ENCODE measurements at regions not wholly inside any gene's neighbourhood (a gene's known extent, or its start where the extent isn't known, plus 50 kb on each side); places are given as distances from the start of the nearest gene placed in this dataset.

- Histone ChIP-seq H3K4me3 (no peak overlapping the region), H3K4me2 (no peak overlapping the region), H3K9me3 (no peaks in the 10 kb centered on the region), H3K4me1 (no peaks in the 10 kb centered on the region), H3K27ac (no peak overlapping the region)
- CTCF ChIA-PET = interaction anchor here (1.1 kb wide), 1 partner anchor 17 kb away, joined by 3 read pairs; no protein-coding TSS in a partner anchor
- FAIRE-seq = no peak
- WGBS (ENCODE audit: missing lambda C conversion rate) = 51% methylated on average over 9 of the region's 9 CpGs
- no peak for ATAC-seq
- TF ChIP-seq CBX2 (IDR thresholded peaks at IDR 0.05; ENCODE audit: borderline replicate concordance, low read depth) (no peak), HES2 (IDR thresholded peaks at IDR 0.05) (no peak), KDM1A (IDR thresholded peaks at IDR 0.05; ENCODE audit: low read depth) (no peak), EP300 (IDR thresholded peaks at IDR 0.05) (no peak)
- POLR2A ChIA-PET = no interaction called here
- DNase-seq (ENCODE audit: low read depth in 1 of 2, low spot score in 1 of 2) = no peak
Observed at GRCh38 chr17:70677783-70678647, 508.7 kb downstream of the KCNJ2 start.

- TF ChIP-seq NPAS2 (CRISPR knock-in tag; IDR thresholded peaks at IDR 0.05; ENCODE audit: borderline replicate concordance) (no peak), TP53 (CRISPR knock-in tag; IDR thresholded peaks at IDR 0.05) (no peak), CBX2 (IDR thresholded peaks at IDR 0.05; ENCODE audit: borderline replicate concordance, low read depth) (no peak), RFX5 (IDR thresholded peaks at IDR 0.05) (no peak), JUN (IDR thresholded peaks at IDR 0.05) (no peak), CHD2 (IDR thresholded peaks at IDR 0.05; ENCODE audit: low read length, partially characterized antibody) (no peak), CBX8 (IDR thresholded peaks at IDR 0.05) (no peak), MAX (IDR thresholded peaks at IDR 0.05) (no peak), HDAC2 (IDR thresholded peaks at IDR 0.05) (no peak), REST (IDR thresholded peaks at IDR 0.05) (no peak), KDM5A (IDR thresholded peaks at IDR 0.05) (no peak), RARB (CRISPR knock-in tag; IDR thresholded peaks at IDR 0.05) (no peak), MYC (IDR thresholded peaks at IDR 0.05; ENCODE audit: borderline replicate concordance, low read length) (no peak), HOXB5 (CRISPR knock-in tag; IDR thresholded peaks at IDR 0.05) (no peak), ZFP36 (IDR thresholded peaks at IDR 0.05; ENCODE audit: borderline replicate concordance, partially characterized antibody) (no peak), TFCP2L1 (CRISPR knock-in tag; IDR thresholded peaks at IDR 0.05) (no peak), ZNF302 (CRISPR knock-in tag; IDR thresholded peaks at IDR 0.05) (no peak), POLR2AphosphoS2 (conservative IDR thresholded peaks at IDR 0.05; ENCODE audit: low read length) (no peak)
- TF ChIP-seq, protein P1, sequence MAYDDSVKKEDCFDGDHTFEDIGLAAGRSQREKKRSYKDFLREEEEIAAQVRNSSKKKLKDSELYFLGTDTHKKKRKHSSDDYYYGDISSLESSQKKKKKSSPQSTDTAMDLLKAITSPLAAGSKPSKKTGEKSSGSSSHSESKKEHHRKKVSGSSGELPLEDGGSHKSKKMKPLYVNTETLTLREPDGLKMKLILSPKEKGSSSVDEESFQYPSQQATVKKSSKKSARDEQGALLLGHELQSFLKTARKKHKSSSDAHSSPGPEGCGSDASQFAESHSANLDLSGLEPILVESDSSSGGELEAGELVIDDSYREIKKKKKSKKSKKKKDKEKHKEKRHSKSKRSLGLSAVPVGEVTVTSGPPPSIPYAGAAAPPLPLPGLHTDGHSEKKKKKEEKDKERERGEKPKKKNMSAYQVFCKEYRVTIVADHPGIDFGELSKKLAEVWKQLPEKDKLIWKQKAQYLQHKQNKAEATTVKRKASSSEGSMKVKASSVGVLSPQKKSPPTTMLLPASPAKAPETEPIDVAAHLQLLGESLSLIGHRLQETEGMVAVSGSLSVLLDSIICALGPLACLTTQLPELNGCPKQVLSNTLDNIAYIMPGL (CRISPR knock-in tag; IDR thresholded peaks at IDR 0.05; ENCODE audit: borderline replicate concordance) = no peak
- Histone ChIP-seq H3K27ac (no peak overlapping the region), H3K4me2 (no peak overlapping the region), H3K9me3 (no peaks in the 10 kb centered on the region), H3K4me1 (no peaks in the 10 kb centered on the region), H3K4me3 (no peak overlapping the region)
- no peak for FAIRE-seq
- no peak for ATAC-seq
- WGBS (ENCODE audit: missing lambda C conversion rate) = 18% methylated on average over 3 of the region's 3 CpGs
- ChIA-PET CTCF (no interaction called here), POLR2A (no interaction called here)
- no peak for DNase-seq (ENCODE audit: low read depth in 1 of 2, low spot score in 1 of 2)
Observed at GRCh38 chr17:70678889-70679288, 509.6 kb downstream of the KCNJ2 start.
